KMS-11 (cell line): ENCODE measurements at regions not wholly inside any gene's neighbourhood (a gene's known extent, or its start where the extent isn't known, plus 50 kb on each side); places are given as distances from the start of the nearest gene placed in this dataset.

Experiments
- H2AFZ ChIP-seq: fragments of 200-600 bp; sonication (generic); 2 replicates; pipeline ENCODE4 v1.6.1; 2016; ENCODE audit warnings: antibody characterized with exemption, mixed run types, low read depth
- H3K27ac ChIP-seq: fragments of 200-600 bp; sonication (generic); 2 replicates; pipeline ENCODE4 v1.6.1; 2016; ENCODE audit warnings: mild to moderate bottlenecking, mixed run types
- H3K27me3 ChIP-seq: fragments of 200-600 bp; sonication (generic); 2 replicates; pipeline ENCODE4 v1.6.1; 2017; ENCODE audit warnings: mild to moderate bottlenecking, low read depth, mixed run types, moderate library complexity; ENCODE audit not compliant: insufficient read depth
- H3K36me3 ChIP-seq: fragments of 200-600 bp; sonication (generic); 2 replicates; pipeline ENCODE4 v1.6.1; 2017; ENCODE audit warnings: mild to moderate bottlenecking, mixed run types; ENCODE audit not compliant: insufficient read depth
- H3K4me1 ChIP-seq: fragments of 200-600 bp; sonication (generic); 2 replicates; pipeline ENCODE4 v1.6.1; 2016; ENCODE audit warnings: mild to moderate bottlenecking, low read depth, mixed run types; ENCODE audit not compliant: poor library complexity, severe bottlenecking
- H3K4me2 ChIP-seq: fragments of 200-600 bp; sonication (generic); 2 replicates; pipeline ENCODE4 v1.7.0; 2016; ENCODE audit warnings: mild to moderate bottlenecking, mixed run types
- H3K4me3 ChIP-seq: fragments of 200-600 bp; sonication (generic); IDR thresholded peaks from 2 replicates; pipeline ENCODE4 v1.6.1; 2017; ENCODE audit warnings: low read depth, low read length, mixed read lengths; ENCODE audit not compliant: insufficient read depth
- H3K79me2 ChIP-seq: fragments of 200-600 bp; sonication (generic); 2 replicates; pipeline ENCODE4 v1.6.1; 2016; ENCODE audit warnings: low read depth, mixed run types; ENCODE audit not compliant: insufficient read depth
- H3K9ac ChIP-seq: fragments of 200-600 bp; sonication (generic); 2 replicates; pipeline ENCODE4 v1.6.1; 2016; ENCODE audit warnings: mild to moderate bottlenecking, mixed run types
- H4K20me1 ChIP-seq: fragments of 200-600 bp; sonication (generic); 2 replicates; pipeline ENCODE4 v1.6.1; 2016; ENCODE audit warnings: mild to moderate bottlenecking, mixed run types; ENCODE audit not compliant: insufficient read depth
- CTCF ChIP-seq: fragments of 200-600 bp; sonication (generic); conservative IDR thresholded peaks from 2 replicates; pipeline ENCODE4 v1.6.1; 2017; ENCODE audit warnings: low read depth, mild to moderate bottlenecking, antibody characterized with exemption, low read length, moderate library complexity, mixed read lengths

GRCh38 chr2:176501617-176502016 is 232.4 kb downstream of the MTX2 start:
- Histone ChIP-seq H2AFZ (no peak overlapping the region), H3K4me1 (peaks cover 19% of the 10 kb centered on the region), H3K27ac (no peak overlapping the region), H4K20me1 (no peaks in the 10 kb centered on the region), H3K4me2 (no peak overlapping the region), H3K9ac (no peak overlapping the region), H3K36me3 (no peaks in the 10 kb centered on the region), H3K79me2 (no peaks in the 10 kb centered on the region), H3K4me3 (no peak overlapping the region), H3K27me3 (no peaks in the 10 kb centered on the region)
- no peak for TF ChIP-seq CTCF

GRCh38 chr2:176502619-176503018 is 233.4 kb downstream of the MTX2 start:
- H3K4me1 ChIP-seq, result peaks cover 18% of the 10 kb centered on the region
- H2AFZ ChIP-seq, result no peak overlapping the region
- no peaks in the 10 kb centered on the region for H3K27me3 ChIP-seq
- H3K4me2 ChIP-seq, result no peak overlapping the region
- no peak overlapping the region for H3K4me3 ChIP-seq
- no peaks in the 10 kb centered on the region for H3K36me3 ChIP-seq
- H3K9ac ChIP-seq, result no peak overlapping the region
- no peak for TF ChIP-seq CTCF
- no peaks in the 10 kb centered on the region for H3K79me2 ChIP-seq
- H4K20me1 ChIP-seq, result no peaks in the 10 kb centered on the region
- H3K27ac ChIP-seq, result no peak overlapping the region

GRCh38 chr2:176503776-176504175 is 234.5 kb downstream of the MTX2 start:
- no peak for TF ChIP-seq CTCF
- H3K27ac ChIP-seq, result no peak overlapping the region
- no peak overlapping the region for H2AFZ ChIP-seq
- peaks cover 27% of the 10 kb centered on the region for H3K4me1 ChIP-seq
- H3K36me3 ChIP-seq, result no peaks in the 10 kb centered on the region
- H3K4me3 ChIP-seq, result no peak overlapping the region
- H4K20me1 ChIP-seq, result no peaks in the 10 kb centered on the region
- H3K4me2 ChIP-seq, result no peak overlapping the region
- H3K27me3 ChIP-seq, result no peaks in the 10 kb centered on the region
- no peaks in the 10 kb centered on the region for H3K79me2 ChIP-seq
- no peak overlapping the region for H3K9ac ChIP-seq

GRCh38 chr2:176504440-176504839 is 235.2 kb downstream of the MTX2 start:
- H3K27me3 ChIP-seq, result no peaks in the 10 kb centered on the region
- H3K79me2 ChIP-seq, result no peaks in the 10 kb centered on the region
- no peak for TF ChIP-seq CTCF
- peaks cover 34% of the 10 kb centered on the region for H3K4me1 ChIP-seq
- H3K36me3 ChIP-seq, result no peaks in the 10 kb centered on the region
- H3K9ac ChIP-seq, result no peak overlapping the region
- no peak overlapping the region for H3K4me3 ChIP-seq
- H4K20me1 ChIP-seq, result no peaks in the 10 kb centered on the region
- H3K27ac ChIP-seq, result no peak overlapping the region
- no peak overlapping the region for H3K4me2 ChIP-seq
- H2AFZ ChIP-seq, result no peak overlapping the region
